DMS53 (cell line): ENCODE measurements at regions not wholly inside any gene's neighbourhood (a gene's known extent, or its start where the extent isn't known, plus 50 kb on each side); places are given as distances from the start of the nearest gene placed in this dataset.
"Not testable (repeated sequence)": the region's sequence is repeated elsewhere in the genome, so short reads cannot be mapped to it uniquely, and the experiment has no call there.

Experiments
- DNase-seq: peaks from one replicate; lab custom pipeline; 2025; lab: John Stamatoyannopoulos, UW

- no peak for DNase-seq
These were observed 585.7 kb upstream of the CBLB start for GRCh38 chr3:106454497-106454896.

GRCh38 chr3:106457281-106458180, 588.7 kb upstream of the CBLB start:
- peak; percentile 93 for DNase-seq

GRCh38 chr3:106458952-106459351, 590.1 kb upstream of the CBLB start:
- no peak for DNase-seq

GRCh38 chr3:106466881-106467280, 598.1 kb upstream of the CBLB start:
- no peak for DNase-seq

GRCh38 chr3:106473576-106474475, 605.0 kb upstream of the CBLB start:
- DNase-seq = no peak

GRCh38 chr3:106482451-106482850, 613.6 kb upstream of the CBLB start:
- DNase-seq = no peak

- DNase-seq = no peak
These were observed 616.4 kb upstream of the CBLB start for GRCh38 chr3:106485217-106485616.

GRCh38 chr3:106485802-106486201, 617.0 kb upstream of the CBLB start:
- DNase-seq = no peak

GRCh38 chr3:106486945-106487639, 618.3 kb upstream of the CBLB start:
- DNase-seq = not testable (repeated sequence)

- DNase-seq = no peak
These were observed 619.5 kb upstream of the CBLB start for GRCh38 chr3:106488331-106488730.

GRCh38 chr3:106491796-106492195, 623.0 kb upstream of the CBLB start:
- no peak for DNase-seq

GRCh38 chr3:106508331-106508893, 639.6 kb upstream of the CBLB start:
- no peak for DNase-seq

- no peak for DNase-seq
These were observed 641.4 kb upstream of the CBLB start for GRCh38 chr3:106510206-106510605.

- DNase-seq = no peak
These were observed 644.0 kb upstream of the CBLB start for GRCh38 chr3:106512846-106513245.

- no peak for DNase-seq
These were observed 645.6 kb upstream of the CBLB start for GRCh38 chr3:106514431-106514830.

GRCh38 chr3:106518516-106518915, 649.7 kb upstream of the CBLB start:
- DNase-seq = peak; percentile 24

- DNase-seq = peak; percentile 49
These were observed 653.6 kb upstream of the CBLB start for GRCh38 chr3:106522397-106522796.

GRCh38 chr3:106528932-106529331, 660.1 kb upstream of the CBLB start:
- no peak for DNase-seq

- DNase-seq = no peak
These were observed 660.9 kb upstream of the CBLB start for GRCh38 chr3:106529738-106530137.

- DNase-seq = no peak
These were observed 661.6 kb upstream of the CBLB start for GRCh38 chr3:106530367-106530766.

- not testable (repeated sequence) for DNase-seq
These were observed 663.0 kb upstream of the CBLB start for GRCh38 chr3:106531771-106532329.
